SK-N-SH (cell line): ENCODE measurements at regions not wholly inside any gene's neighbourhood (a gene's known extent, or its start where the extent isn't known, plus 50 kb on each side); places are given as distances from the start of the nearest gene placed in this dataset.

Experiments used
- CTCF ChIA-PET: fragments of 300-600, 350-600 bp; formaldehyde crosslinking; extraction: SDS; loops from one replicate; lab custom pipeline; 2021; lab: Yijun Ruan, JAX
- POLR2A ChIA-PET: fragments of 350-600 bp; sonication (Branson Sonifier 250); formaldehyde crosslinking; extraction: SDS; loops from one replicate; lab custom pipeline; 2020; ENCODE audit warnings: antibody characterized with exemption, inconsistent platforms; lab: Yijun Ruan, JAX
- DNase-seq: peaks from one replicate; pipeline ENCODE4 v3.0.0; 2012
- H2AFZ ChIP-seq: fragments of 200-600 bp; sonication (generic); 2 replicates; pipeline ENCODE4 v1.8.1; 2016; ENCODE audit warnings: antibody characterized with exemption, mild to moderate bottlenecking, low read depth
- H3F3A ChIP-seq: fragments of 200-600 bp; sonication (generic); replicated peaks from 2 replicates; pipeline ENCODE3; 2016; ENCODE audit warnings: antibody characterized with exemption, mild to moderate bottlenecking; ENCODE audit not compliant: insufficient read depth
- H3K27ac ChIP-seq, 2 experiments: fragments of 200-500 bp in 1 of 2; fragments of 200-600 bp in 1 of 2; sonication (Bioruptor generic) in 1 of 2; sonication (generic), shearing (Covaris generic) in 1 of 2; 2 replicates each; pipeline versions ENCODE4 v1.5.1 to v1.6.1; 2014 to 2016; ENCODE audit warnings: low read depth in 2 of 2, inconsistent platforms in 1 of 2, low read length in 1 of 2, mild to moderate bottlenecking in 1 of 2, mixed read lengths in 1 of 2
- H3K27me3 ChIP-seq: fragments of 200-600 bp; sonication (generic), shearing (Covaris generic); 2 replicates; pipeline ENCODE4 v1.6.1; 2016; ENCODE audit warnings: mixed run types; ENCODE audit not compliant: insufficient read depth
- H3K36me3 ChIP-seq, 2 experiments: fragments of 200-500 bp in 1 of 2; fragments of 200-600 bp in 1 of 2; sonication (Bioruptor generic) in 1 of 2; sonication (generic) in 1 of 2; replicated peaks in 1 of 2; 2 replicates each; pipeline versions ENCODE3 to v1.5.1; 2014 to 2016; ENCODE audit warnings: low read length in 1 of 2, mild to moderate bottlenecking in 1 of 2; ENCODE audit not compliant: insufficient read depth in 2 of 2, control insufficient read depth in 1 of 2
- H3K4me1 ChIP-seq, 2 experiments: fragments of 200-500 bp in 1 of 2; fragments of 200-600 bp in 1 of 2; sonication (Bioruptor generic) in 1 of 2; sonication (generic), shearing (Covaris generic) in 1 of 2; 2 replicates each; pipeline versions ENCODE4 v1.5.1 to v1.6.1; 2014 to 2016; ENCODE audit warnings: low read depth in 1 of 2, low read length in 1 of 2, mixed run types in 1 of 2; ENCODE audit not compliant: insufficient read depth in 2 of 2, control insufficient read depth in 1 of 2
- H3K4me2 ChIP-seq: fragments of 200-600 bp; sonication (generic), shearing (Covaris generic); 2 replicates; pipeline ENCODE4 v1.6.1; 2017; ENCODE audit warnings: mixed run types
- H3K4me3 ChIP-seq, 2 experiments: fragments of 200-500 bp in 1 of 2; fragments of 200-600 bp in 1 of 2; sonication (Bioruptor generic) in 1 of 2; sonication (generic), shearing (Covaris generic) in 1 of 2; 2 replicates each; pipeline versions ENCODE4 v1.5.1 to v1.8.1; 2014 to 2016; ENCODE audit warnings: low read depth in 2 of 2, inconsistent platforms in 1 of 2, low read length in 1 of 2, mild to moderate bottlenecking in 1 of 2, mixed read lengths in 1 of 2, moderate library complexity in 1 of 2
- H3K79me2 ChIP-seq: fragments of 200-600 bp; sonication (generic); 2 replicates; pipeline ENCODE4 v1.8.1; 2017; ENCODE audit warnings: mild to moderate bottlenecking; ENCODE audit not compliant: insufficient read depth
- H3K9ac ChIP-seq: fragments of 200-600 bp; sonication (generic); 2 replicates; pipeline ENCODE4 v1.6.1; 2017; ENCODE audit warnings: mixed run types
- H3K9me2 ChIP-seq: fragments of 200-600 bp; sonication (generic); 2 replicates; pipeline ENCODE4 v1.6.1; 2017; ENCODE audit warnings: mixed run types
- H3K9me3 ChIP-seq: fragments of 200-600 bp; sonication (generic); 2 replicates; pipeline ENCODE4 v1.6.1; 2017; ENCODE audit warnings: mixed run types, mild to moderate bottlenecking, moderate library complexity
- H4K20me1 ChIP-seq: fragments of 200-600 bp; sonication (generic); 2 replicates; pipeline ENCODE4 v1.6.1; 2017; ENCODE audit warnings: mild to moderate bottlenecking, mixed run types; ENCODE audit not compliant: insufficient read depth
- ELF1 ChIP-seq: IDR thresholded peaks from 2 replicates; pipeline ENCODE4 v1.4.0; 2012
- EP300 ChIP-seq, 2 experiments: IDR thresholded peaks; 2 replicates each; pipeline versions ENCODE4 v1.4.0 to v1.6.1; 2012; ENCODE audit warnings: borderline replicate concordance in 1 of 2, low read depth in 1 of 2, low read length in 1 of 2
- FOXJ3 ChIP-seq: sonication (generic); formaldehyde crosslinking; IDR thresholded peaks from 2 replicates; pipeline ENCODE4 v1.5.1; 2020; ENCODE audit warnings: mild to moderate bottlenecking, missing genetic modification reagents
- MEF2A ChIP-seq: IDR thresholded peaks from 2 replicates; pipeline ENCODE4 v1.4.0; 2012; ENCODE audit warnings: low read depth, borderline replicate concordance
- MXI1 ChIP-seq: IDR thresholded peaks from 2 replicates; pipeline ENCODE4 v1.6.1; 2012; ENCODE audit warnings: mild to moderate bottlenecking, low read depth, low read length, improper control_type of control experiment
- NRF1 ChIP-seq: IDR thresholded peaks from 2 replicates; pipeline ENCODE4 v1.6.1; 2012; ENCODE audit warnings: low read depth, mild to moderate bottlenecking, low read length
- PBX3 ChIP-seq: IDR thresholded peaks from 2 replicates; pipeline ENCODE4; 2012
- POLR2AphosphoS5 ChIP-seq: IDR thresholded peaks from 2 replicates; pipeline ENCODE4 v1.6.1; 2012; ENCODE audit warnings: low read depth, low read length
- RAD21 ChIP-seq: IDR thresholded peaks from 2 replicates; pipeline ENCODE4 v1.6.1; 2012; ENCODE audit warnings: mild to moderate bottlenecking, low read length
- RCOR1 ChIP-seq: fragments of 150-350 bp; IDR thresholded peaks from 2 replicates; pipeline ENCODE4 v1.6.1; 2017; ENCODE audit warnings: antibody characterized with exemption, low read length
- RXRA ChIP-seq: IDR thresholded peaks from 2 replicates; pipeline ENCODE4 v1.4.0; 2012; ENCODE audit warnings: low read depth, mild to moderate bottlenecking, borderline replicate concordance
- TCF12 ChIP-seq: IDR thresholded peaks from 2 replicates; pipeline ENCODE4 v1.4.0; 2012
- TEAD4 ChIP-seq: IDR thresholded peaks from 2 replicates; pipeline ENCODE4 v1.4.0; 2012; ENCODE audit warnings: mild to moderate bottlenecking, borderline replicate concordance; ENCODE audit not compliant: insufficient read depth
- USF1 ChIP-seq: IDR thresholded peaks from 2 replicates; pipeline ENCODE4 v1.4.0; 2012; ENCODE audit warnings: low read depth, borderline replicate concordance
- ZBTB33 ChIP-seq: IDR thresholded peaks from 2 replicates; pipeline ENCODE4 v1.4.0; 2012; ENCODE audit warnings: low read depth, borderline replicate concordance
- WGBS: methylation state at CpG from one replicate; pipeline ENCODE4 v1.1.6; 2017; ENCODE audit warnings: low lambda C conversion rate; 5-methylcytosine and 5-hydroxymethylcytosine counted together

GRCh38 chr16:65989861-65990604, 376.5 kb upstream of the CDH5 start:
- POLR2A ChIA-PET = interaction anchor here (0.5 kb wide), 1 partner anchor 114 kb away, joined by 3 read pairs; no protein-coding TSS in a partner anchor

More at GRCh38 chr16:65989861-65990604, 376.5 kb upstream of the CDH5 start:
- Histone ChIP-seq H4K20me1 (no peaks in the 10 kb centered on the region), H3K9me3 (no peaks in the 10 kb centered on the region), H3K4me2 (no peak overlapping the region), H3K9me2 (no peaks in the 10 kb centered on the region), H3F3A (no peaks in the 10 kb centered on the region), H3K9ac (no peak overlapping the region), H3K27me3 (no peaks in the 10 kb centered on the region; the same call in 1 of the 2 replicates), H3K36me3 (no peaks in the 10 kb centered on the region), H3K4me3 (no peak overlapping the region), H3K79me2 (no peaks in the 10 kb centered on the region), H3K27ac (no peak overlapping the region), H2AFZ (no peak overlapping the region), H3K4me1 (no peaks in the 10 kb centered on the region)
- CTCF ChIA-PET = no interaction called here
- WGBS = 50% methylated on average over 5 of the region's 5 CpGs
- no peak for TF ChIP-seq TCF12
- no peak for TF ChIP-seq MXI1
- TF ChIP-seq TEAD4 = no peak
- TF ChIP-seq EP300 (IDR thresholded peaks at IDR 0.05; ENCODE audit: borderline replicate concordance in 1 of 2, low read depth in 1 of 2, low read length in 1 of 2) = no peak
- no peak for TF ChIP-seq MEF2A
- TF ChIP-seq RXRA = no peak
- no peak for TF ChIP-seq PBX3
- no peak for TF ChIP-seq POLR2AphosphoS5
- TF ChIP-seq NRF1 = no peak
- no peak for TF ChIP-seq FOXJ3
- TF ChIP-seq RCOR1 = no peak
- TF ChIP-seq ELF1 = no peak
- no peak for TF ChIP-seq USF1
- TF ChIP-seq RAD21 = no peak
- no peak for TF ChIP-seq ZBTB33
- no peak for DNase-seq
